Caco-2 (cell line): ENCODE measurements at regions not wholly inside any gene's neighbourhood (a gene's known extent, or its start where the extent isn't known, plus 50 kb on each side); places are given as distances from the start of the nearest gene placed in this dataset.
A peak's percentile ranks its signal among the peaks of the same experiment; 100 is the strongest.

Experiments used
- BruUV-seq: library from RNA; stranded (reverse); fragments of 400-500 nt; replicated peaks from 2 replicates; lab custom pipeline; 2021; lab: Mats Ljungman, UMichigan
- CTCF ChIA-PET: fragments of 300-600 bp; sonication (Branson Sonifier 250); formaldehyde crosslinking; loops from one replicate; lab custom pipeline; 2022; ENCODE audit warnings: antibody characterized with exemption; lab: Charles Lee
- POLR2A ChIA-PET: fragments of 300-600 bp; sonication (Branson Sonifier 250); formaldehyde crosslinking; loops from one replicate; lab custom pipeline; 2022; ENCODE audit warnings: antibody characterized with exemption; lab: Charles Lee
- DNase-seq, 2 experiments: peaks; one replicate each; pipeline versions ENCODE4 v3.0.0 to v3.0.0-alpha.2; 2020 to 2022
- H3K27me3 ChIP-seq: replicated peaks from 2 replicates; pipeline ENCODE4 v1.6.0; 2011; ENCODE audit warnings: low read length; ENCODE audit not compliant: control insufficient read depth, insufficient read depth
- H3K36me3 ChIP-seq: 2 replicates; pipeline ENCODE4 v1.5.1; 2011; ENCODE audit warnings: low read length; ENCODE audit not compliant: control insufficient read depth, insufficient read depth
- H3K4me1 ChIP-seq: fragments of 250-450 bp; sonication (Bioruptor Pico); 2 replicates; pipeline ENCODE4 v1.5.1; 2020; ENCODE audit warnings: mild to moderate bottlenecking
- H3K4me3 ChIP-seq: 2 replicates; pipeline ENCODE4 v1.5.1; 2011; ENCODE audit warnings: low read depth, mild to moderate bottlenecking, control low read depth, low read length
- H3K9me3 ChIP-seq: fragments of 250-450 bp; sonication (Bioruptor Pico); 2 replicates; pipeline ENCODE4 v1.5.1; 2020; ENCODE audit warnings: mild to moderate bottlenecking, moderate library complexity
- H3K27ac Mint-ChIP-seq: one replicate; pipeline ENCODE4 v1.8.0; 2022; ENCODE audit warnings: mixed read lengths; ENCODE audit not compliant: unreplicated experiment
- H3K27me3 Mint-ChIP-seq: one replicate; pipeline ENCODE4 v1.8.0; 2022; ENCODE audit warnings: mixed read lengths; ENCODE audit not compliant: insufficient read depth, unreplicated experiment
- H3K36me3 Mint-ChIP-seq: one replicate; pipeline ENCODE4 v1.8.0; 2022; ENCODE audit warnings: mild to moderate bottlenecking, mixed read lengths; ENCODE audit not compliant: insufficient read depth, unreplicated experiment
- H3K4me1 Mint-ChIP-seq: one replicate; pipeline ENCODE4 v1.8.0; 2022; ENCODE audit warnings: low read depth, mixed read lengths; ENCODE audit not compliant: unreplicated experiment
- H3K4me3 Mint-ChIP-seq: one replicate; pipeline ENCODE4 v1.8.0; 2022; ENCODE audit warnings: mild to moderate bottlenecking, moderate library complexity, mixed read lengths; ENCODE audit not compliant: unreplicated experiment
- H3K9me3 Mint-ChIP-seq: one replicate; pipeline ENCODE4 v1.8.0; 2022; ENCODE audit warnings: mixed read lengths; ENCODE audit not compliant: unreplicated experiment
- CTCF ChIP-seq, 2 experiments: fragments of 200-600 bp in 1 of 2; IDR thresholded peaks; 1 replicate in 1 of 2; 2 replicates in 1 of 2; pipeline versions ENCODE4 v1.5.1 to v1.8.0; 2011 to 2022; ENCODE audit warnings: antibody characterized with exemption in 1 of 2, control low read depth in 1 of 2, inconsistent platforms in 1 of 2, low read depth in 1 of 2, low read length in 1 of 2, mild to moderate bottlenecking in 1 of 2, moderate library complexity in 1 of 2; ENCODE audit not compliant: insufficient read depth in 1 of 2, severe bottlenecking in 1 of 2, unreplicated experiment in 1 of 2
- intact Hi-C: fragments of 100-400 bp; cut with micrococcal nuclease; formaldehyde crosslinking; loops from one replicate; pipeline ENCODE4 v1.10.0; 2022; ENCODE audit not compliant: unreplicated experiment

GRCh38 chr2:109065391-109065734, 63.6 kb upstream of the SH3RF3 start:
- no TSS peak for BruUV-seq
- H3K9me3 ChIP-seq, result no peaks in the 10 kb centered on the region
- Mint-ChIP-seq H3K4me1 (peaks cover 51% of the 10 kb centered on the region), H3K4me3 (peak overlapping the region; percentile 16), H3K27me3 (no peaks in the 10 kb centered on the region), H3K36me3 (peaks cover 14% of the 10 kb centered on the region), H3K9me3 (no peaks in the 10 kb centered on the region), H3K27ac (peak overlapping the region; percentile 72)
- no peaks in the 10 kb centered on the region for H3K27me3 ChIP-seq
- H3K36me3 ChIP-seq, result no peaks in the 10 kb centered on the region
- H3K4me3 ChIP-seq, result no peak overlapping the region
- no peak for TF ChIP-seq CTCF (IDR thresholded peaks at IDR 0.05; ENCODE audit: insufficient read depth in 1 of 2, low read depth in 1 of 2, low read length in 1 of 2, severe bottlenecking in 1 of 2, unreplicated experiment in 1 of 2)
- peak in 1 of 2 experiments; percentile 29 for DNase-seq
- POLR2A ChIA-PET, result no interaction called here
- CTCF ChIA-PET, result interaction anchor here (0.7 kb wide), 1 partner anchor 101 kb away, joined by 4 read pairs; no protein-coding TSS in a partner anchor
- intact Hi-C loops, result no loop called here
- peaks cover 85% of the 10 kb centered on the region for H3K4me1 ChIP-seq

- Mint-ChIP-seq H3K4me3 (peak overlapping the region; percentile 16), H3K27ac (peak overlapping the region; percentile 72), H3K27me3 (no peaks in the 10 kb centered on the region), H3K9me3 (no peaks in the 10 kb centered on the region), H3K36me3 (peaks cover 9% of the 10 kb centered on the region), H3K4me1 (peaks cover 51% of the 10 kb centered on the region)
- no peaks in the 10 kb centered on the region for H3K27me3 ChIP-seq
- no peak for TF ChIP-seq CTCF (IDR thresholded peaks at IDR 0.05; ENCODE audit: insufficient read depth in 1 of 2, low read depth in 1 of 2, low read length in 1 of 2, severe bottlenecking in 1 of 2, unreplicated experiment in 1 of 2)
- CTCF ChIA-PET, result no interaction called here
- POLR2A ChIA-PET, result no interaction called here
- no peak overlapping the region for H3K4me3 ChIP-seq
- no TSS peak for BruUV-seq
- peak in 1 of 2 experiments; percentile 9 for DNase-seq
- intact Hi-C loops, result loop anchor here (5.0 kb wide), 1 partner anchor 138 kb away; no protein-coding TSS in a partner anchor
- no peaks in the 10 kb centered on the region for H3K9me3 ChIP-seq
- peaks cover 82% of the 10 kb centered on the region for H3K4me1 ChIP-seq
- H3K36me3 ChIP-seq, result no peaks in the 10 kb centered on the region
Observed at GRCh38 chr2:109064660-109065390, 64.2 kb upstream of the SH3RF3 start.

GRCh38 chr2:109062859-109063700, 65.9 kb upstream of the SH3RF3 start:
- H3K4me3 ChIP-seq, result no peak overlapping the region
- intact Hi-C loops, result loop anchor here (1.0 to 5.0 kb wide), 3 partner anchors 7 to 136 kb away; no protein-coding TSS in a partner anchor
- no TSS peak for BruUV-seq
- H3K9me3 ChIP-seq, result no peaks in the 10 kb centered on the region
- Mint-ChIP-seq H3K27me3 (no peaks in the 10 kb centered on the region), H3K36me3 (peaks cover 4% of the 10 kb centered on the region), H3K27ac (peak overlapping the region; percentile 75), H3K4me1 (peaks cover 45% of the 10 kb centered on the region), H3K9me3 (no peaks in the 10 kb centered on the region), H3K4me3 (no peak overlapping the region)
- H3K4me1 ChIP-seq, result peaks cover 67% of the 10 kb centered on the region
- H3K36me3 ChIP-seq, result no peaks in the 10 kb centered on the region
- TF ChIP-seq CTCF (IDR thresholded peaks at IDR 0.05; ENCODE audit: insufficient read depth in 1 of 2, low read depth in 1 of 2, low read length in 1 of 2, severe bottlenecking in 1 of 2, unreplicated experiment in 1 of 2), result no peak
- ChIA-PET POLR2A (no interaction called here), CTCF (interaction anchor here (0.6 kb wide), 1 partner anchor 27 kb away, joined by 3 read pairs; no protein-coding TSS in a partner anchor)
- no peaks in the 10 kb centered on the region for H3K27me3 ChIP-seq
- DNase-seq, result peak in 1 of 2 experiments; percentile 18
